ENCODE measurements at regions not wholly inside any gene's neighbourhood (a gene's known extent, or its start where the extent isn't known, plus 50 kb on each side); places are given as distances from the start of the nearest gene placed in this dataset.

GRCh38 chr12:41981758-41982157 is 162.9 kb downstream of the GXYLT1 start:
- Histone ChIP-seq H3K4me2 (ENCODE audit: low read length) (no peak overlapping the region), H3K36me3 (ENCODE audit: insufficient read depth, low read length) (no peaks in the 10 kb centered on the region), H3K4me1 (ENCODE audit: control insufficient read depth, insufficient read depth, low read length) (no peaks in the 10 kb centered on the region), H3K27me3 (ENCODE audit: control insufficient read depth, insufficient read depth, low read length) (no peaks in the 10 kb centered on the region), H3K9ac (ENCODE audit: low read depth, low read length) (no peak overlapping the region), H3K4me3 (ENCODE audit: low read length) (no peak overlapping the region), H3K9me3 (replicated peaks; ENCODE audit: low read length) (no peaks in the 10 kb centered on the region)

GRCh38 chr12:41981013-41981412 is 163.7 kb downstream of the GXYLT1 start:
- Histone ChIP-seq H3K9me3 (replicated peaks; ENCODE audit: low read length) (no peaks in the 10 kb centered on the region), H3K4me1 (ENCODE audit: control insufficient read depth, insufficient read depth, low read length) (no peaks in the 10 kb centered on the region), H3K4me3 (ENCODE audit: low read length) (no peak overlapping the region), H3K27me3 (ENCODE audit: control insufficient read depth, insufficient read depth, low read length) (no peaks in the 10 kb centered on the region), H3K4me2 (ENCODE audit: low read length) (no peak overlapping the region), H3K9ac (ENCODE audit: low read depth, low read length) (no peak overlapping the region), H3K36me3 (ENCODE audit: insufficient read depth, low read length) (no peaks in the 10 kb centered on the region)

GRCh38 chr12:41980390-41980789 is 164.3 kb downstream of the GXYLT1 start:
- no peaks in the 10 kb centered on the region for H3K36me3 ChIP-seq (ENCODE audit: insufficient read depth, low read length)
- H3K9ac ChIP-seq (ENCODE audit: low read depth, low read length), result no peak overlapping the region
- H3K4me2 ChIP-seq (ENCODE audit: low read length), result no peak overlapping the region
- no peaks in the 10 kb centered on the region for H3K9me3 ChIP-seq (replicated peaks; ENCODE audit: low read length)
- no peaks in the 10 kb centered on the region for H3K4me1 ChIP-seq (ENCODE audit: control insufficient read depth, insufficient read depth, low read length)
- no peaks in the 10 kb centered on the region for H3K27me3 ChIP-seq (ENCODE audit: control insufficient read depth, insufficient read depth, low read length)
- no peak overlapping the region for H3K4me3 ChIP-seq (ENCODE audit: low read length)

GRCh38 chr12:41979574-41979973 is 165.1 kb downstream of the GXYLT1 start:
- Histone ChIP-seq H3K36me3 (ENCODE audit: insufficient read depth, low read length) (no peaks in the 10 kb centered on the region), H3K9ac (ENCODE audit: low read depth, low read length) (no peak overlapping the region), H3K4me3 (ENCODE audit: low read length) (no peak overlapping the region), H3K27me3 (ENCODE audit: control insufficient read depth, insufficient read depth, low read length) (no peaks in the 10 kb centered on the region), H3K4me1 (ENCODE audit: control insufficient read depth, insufficient read depth, low read length) (no peaks in the 10 kb centered on the region), H3K9me3 (replicated peaks; ENCODE audit: low read length) (no peaks in the 10 kb centered on the region), H3K4me2 (ENCODE audit: low read length) (no peak overlapping the region)

- no peak overlapping the region for H3K9ac ChIP-seq (ENCODE audit: low read depth, low read length)
Measured at GRCh38 chr12:41972598-41972997, 172.1 kb downstream of the GXYLT1 start.

GRCh38 chr12:41972196-41972595 is 172.5 kb downstream of the GXYLT1 start:
- H3K36me3 ChIP-seq (ENCODE audit: insufficient read depth, low read length), result no peaks in the 10 kb centered on the region
- H3K4me3 ChIP-seq (ENCODE audit: low read length), result no peak overlapping the region
- no peak overlapping the region for H3K4me2 ChIP-seq (ENCODE audit: low read length)
- no peaks in the 10 kb centered on the region for H3K4me1 ChIP-seq (ENCODE audit: control insufficient read depth, insufficient read depth, low read length)
- H3K9ac ChIP-seq (ENCODE audit: low read depth, low read length), result no peak overlapping the region
- no peaks in the 10 kb centered on the region for H3K27me3 ChIP-seq (ENCODE audit: control insufficient read depth, insufficient read depth, low read length)
- no peaks in the 10 kb centered on the region for H3K9me3 ChIP-seq (replicated peaks; ENCODE audit: low read length)

More at GRCh38 chr12:41972598-41972997, 172.1 kb downstream of the GXYLT1 start:
- H3K4me2 ChIP-seq (ENCODE audit: low read length), result no peak overlapping the region
- H3K4me3 ChIP-seq (ENCODE audit: low read length), result no peak overlapping the region
- no peaks in the 10 kb centered on the region for H3K4me1 ChIP-seq (ENCODE audit: control insufficient read depth, insufficient read depth, low read length)
- H3K36me3 ChIP-seq (ENCODE audit: insufficient read depth, low read length), result no peaks in the 10 kb centered on the region
- no peaks in the 10 kb centered on the region for H3K27me3 ChIP-seq (ENCODE audit: control insufficient read depth, insufficient read depth, low read length)
- H3K9me3 ChIP-seq (replicated peaks; ENCODE audit: low read length), result no peaks in the 10 kb centered on the region

GRCh38 chr12:41970744-41971143 is 173.9 kb downstream of the GXYLT1 start:
- H3K36me3 ChIP-seq (ENCODE audit: insufficient read depth, low read length), result no peaks in the 10 kb centered on the region
- no peaks in the 10 kb centered on the region for H3K4me1 ChIP-seq (ENCODE audit: control insufficient read depth, insufficient read depth, low read length)
- no peak overlapping the region for H3K4me3 ChIP-seq (ENCODE audit: low read length)
- H3K27me3 ChIP-seq (ENCODE audit: control insufficient read depth, insufficient read depth, low read length), result no peaks in the 10 kb centered on the region
- H3K9me3 ChIP-seq (replicated peaks; ENCODE audit: low read length), result no peaks in the 10 kb centered on the region
- no peak overlapping the region for H3K9ac ChIP-seq (ENCODE audit: low read depth, low read length)
- H3K4me2 ChIP-seq (ENCODE audit: low read length), result no peak overlapping the region

GRCh38 chr12:41968599-41968998 is 176.1 kb downstream of the GXYLT1 start:
- no peaks in the 10 kb centered on the region for H3K4me1 ChIP-seq (ENCODE audit: control insufficient read depth, insufficient read depth, low read length)
- H3K4me3 ChIP-seq (ENCODE audit: low read length), result no peak overlapping the region
- no peaks in the 10 kb centered on the region for H3K36me3 ChIP-seq (ENCODE audit: insufficient read depth, low read length)
- H3K9ac ChIP-seq (ENCODE audit: low read depth, low read length), result no peak overlapping the region
- H3K4me2 ChIP-seq (ENCODE audit: low read length), result no peak overlapping the region
- H3K27me3 ChIP-seq (ENCODE audit: control insufficient read depth, insufficient read depth, low read length), result no peaks in the 10 kb centered on the region
- H3K9me3 ChIP-seq (replicated peaks; ENCODE audit: low read length), result no peaks in the 10 kb centered on the region

- Histone ChIP-seq H3K4me3 (ENCODE audit: low read length) (no peak overlapping the region), H3K9me3 (replicated peaks; ENCODE audit: low read length) (no peaks in the 10 kb centered on the region), H3K4me1 (ENCODE audit: control insufficient read depth, insufficient read depth, low read length) (no peaks in the 10 kb centered on the region), H3K27me3 (ENCODE audit: control insufficient read depth, insufficient read depth, low read length) (no peaks in the 10 kb centered on the region), H3K4me2 (ENCODE audit: low read length) (no peak overlapping the region), H3K9ac (ENCODE audit: low read depth, low read length) (no peak overlapping the region), H3K36me3 (ENCODE audit: insufficient read depth, low read length) (no peaks in the 10 kb centered on the region)
Measured at GRCh38 chr12:41967668-41968500, 176.8 kb downstream of the GXYLT1 start.

- H3K4me2 ChIP-seq (ENCODE audit: low read length), result no peak overlapping the region
- H3K9ac ChIP-seq (ENCODE audit: low read depth, low read length), result no peak overlapping the region
- H3K27me3 ChIP-seq (ENCODE audit: control insufficient read depth, insufficient read depth, low read length), result no peaks in the 10 kb centered on the region
- no peaks in the 10 kb centered on the region for H3K9me3 ChIP-seq (replicated peaks; ENCODE audit: low read length)
- no peak overlapping the region for H3K4me3 ChIP-seq (ENCODE audit: low read length)
- no peaks in the 10 kb centered on the region for H3K36me3 ChIP-seq (ENCODE audit: insufficient read depth, low read length)
- no peaks in the 10 kb centered on the region for H3K4me1 ChIP-seq (ENCODE audit: control insufficient read depth, insufficient read depth, low read length)
Measured at GRCh38 chr12:41966916-41967315, 177.8 kb downstream of the GXYLT1 start.

GRCh38 chr12:41966001-41966400 is 178.7 kb downstream of the GXYLT1 start:
- Histone ChIP-seq H3K27me3 (ENCODE audit: control insufficient read depth, insufficient read depth, low read length) (no peaks in the 10 kb centered on the region), H3K4me1 (ENCODE audit: control insufficient read depth, insufficient read depth, low read length) (no peaks in the 10 kb centered on the region), H3K4me3 (ENCODE audit: low read length) (no peak overlapping the region), H3K4me2 (ENCODE audit: low read length) (no peak overlapping the region), H3K9ac (ENCODE audit: low read depth, low read length) (no peak overlapping the region), H3K9me3 (replicated peaks; ENCODE audit: low read length) (no peaks in the 10 kb centered on the region), H3K36me3 (ENCODE audit: insufficient read depth, low read length) (no peaks in the 10 kb centered on the region)

GRCh38 chr12:41963398-41963797 is 181.3 kb downstream of the GXYLT1 start:
- H3K4me2 ChIP-seq (ENCODE audit: low read length), result no peak overlapping the region
- no peaks in the 10 kb centered on the region for H3K27me3 ChIP-seq (ENCODE audit: control insufficient read depth, insufficient read depth, low read length)
- no peak overlapping the region for H3K4me3 ChIP-seq (ENCODE audit: low read length)
- H3K9ac ChIP-seq (ENCODE audit: low read depth, low read length), result no peak overlapping the region
- H3K4me1 ChIP-seq (ENCODE audit: control insufficient read depth, insufficient read depth, low read length), result no peaks in the 10 kb centered on the region
- no peaks in the 10 kb centered on the region for H3K9me3 ChIP-seq (replicated peaks; ENCODE audit: low read length)
- no peaks in the 10 kb centered on the region for H3K36me3 ChIP-seq (ENCODE audit: insufficient read depth, low read length)

Measured in skeletal muscle satellite cell (primary cell).